MM.1S (cell line): ENCODE measurements at regions not wholly inside any gene's neighbourhood (a gene's known extent, or its start where the extent isn't known, plus 50 kb on each side); places are given as distances from the start of the nearest gene placed in this dataset.

Experiments
- CTCF ChIP-seq: fragments of 300-600 bp; sonication (generic); IDR thresholded peaks from 2 replicates; pipeline ENCODE4 v1.5.1; 2016; ENCODE audit warnings: antibody characterized with exemption, low read length, mixed read lengths
- EZH2 ChIP-seq: fragments of 300-600 bp; sonication (generic); optimal IDR thresholded peaks from 2 replicates; pipeline ENCODE3; 2017; ENCODE audit warnings: low read depth, mild to moderate bottlenecking, antibody characterized with exemption, low read length, mixed read lengths
- EZH2phosphoT487 ChIP-seq: fragments of 300-600 bp; sonication (generic); IDR thresholded peaks from 2 replicates; pipeline ENCODE4 v1.6.1; 2018; ENCODE audit warnings: antibody characterized with exemption, low read length

GRCh38 chr1:217072926-217073325 is 349.7 kb upstream of the ESRRG start:
- TF ChIP-seq CTCF (no peak), EZH2phosphoT487 (no peak), EZH2 (no peak)
